HG03520 (cell line): ENCODE measurements at regions not wholly inside any gene's neighbourhood (a gene's known extent, or its start where the extent isn't known, plus 50 kb on each side); places are given as distances from the start of the nearest gene placed in this dataset.
"Not testable (repeated sequence)": the region's sequence is repeated elsewhere in the genome, so short reads cannot be mapped to it uniquely, and the experiment has no call there.

Experiments used
- ATAC-seq: cut with Tn5 transposase; IDR thresholded peaks from one replicate; pipeline ENCODE4 v1.9.1; 2021; ENCODE audit warnings: mild to moderate bottlenecking, moderate library complexity; ENCODE audit not compliant: unreplicated experiment

- ATAC-seq, result no peak
These were observed 394.7 kb downstream of the CD83 start for GRCh38 chr6:14512246-14512645.

- no peak for ATAC-seq
These were observed 396.2 kb downstream of the CD83 start for GRCh38 chr6:14513496-14514393.

- ATAC-seq, result no peak
These were observed 399.4 kb downstream of the CD83 start for GRCh38 chr6:14516956-14517355.

- no peak for ATAC-seq
These were observed 400.0 kb downstream of the CD83 start for GRCh38 chr6:14517516-14518105.

GRCh38 chr6:14518515-14519217 lies 401.1 kb downstream of the CD83 start:
- ATAC-seq, result no peak

- ATAC-seq, result no peak
These were observed 402.5 kb downstream of the CD83 start for GRCh38 chr6:14520029-14520428.

GRCh38 chr6:14520536-14520935 lies 403.0 kb downstream of the CD83 start:
- ATAC-seq, result no peak

- no peak for ATAC-seq
These were observed 403.6 kb downstream of the CD83 start for GRCh38 chr6:14521141-14521540.

- not testable (repeated sequence) for ATAC-seq
These were observed 404.3 kb downstream of the CD83 start for GRCh38 chr6:14521861-14522260.

- no peak for ATAC-seq
These were observed 406.7 kb downstream of the CD83 start for GRCh38 chr6:14524319-14524718.

- no peak for ATAC-seq
These were observed 412.8 kb downstream of the CD83 start for GRCh38 chr6:14530385-14530784.

GRCh38 chr6:14533446-14533845 lies 415.9 kb downstream of the CD83 start:
- ATAC-seq, result no peak

GRCh38 chr6:14537030-14537429 lies 419.5 kb downstream of the CD83 start:
- no peak for ATAC-seq

GRCh38 chr6:14540276-14540675 lies 422.7 kb downstream of the CD83 start:
- ATAC-seq, result no peak

- ATAC-seq, result no peak
These were observed 423.4 kb downstream of the CD83 start for GRCh38 chr6:14540810-14541540.

GRCh38 chr6:14542670-14543366 lies 425.2 kb downstream of the CD83 start:
- peak; percentile 51 for ATAC-seq

GRCh38 chr6:14543971-14544585 lies 426.5 kb downstream of the CD83 start:
- ATAC-seq, result no peak

GRCh38 chr6:14544666-14545065 lies 427.1 kb downstream of the CD83 start:
- ATAC-seq, result no peak

- no peak for ATAC-seq
These were observed 427.9 kb downstream of the CD83 start for GRCh38 chr6:14545496-14545895.

- ATAC-seq, result no peak
These were observed 428.5 kb downstream of the CD83 start for GRCh38 chr6:14546036-14546435.
